BJ (cell line): ENCODE measurements at regions not wholly inside any gene's neighbourhood (a gene's known extent, or its start where the extent isn't known, plus 50 kb on each side); places are given as distances from the start of the nearest gene placed in this dataset.
A peak's percentile ranks its signal among the peaks of the same experiment; 100 is the strongest.
"Not testable (repeated sequence)": the region's sequence is repeated elsewhere in the genome, so short reads cannot be mapped to it uniquely, and the experiment has no call there.

Experiments
- CTCF ChIA-PET: fragments of 350-600 bp; formaldehyde crosslinking; extraction: SDS; loops from one replicate; lab custom pipeline; 2021; ENCODE audit warnings: antibody characterized with exemption, inconsistent platforms; lab: Yijun Ruan, JAX
- POLR2A ChIA-PET: fragments of 300-600 bp; sonication (Branson Sonifier 250); formaldehyde crosslinking; extraction: SDS; loops from one replicate; lab custom pipeline; 2021; ENCODE audit warnings: antibody characterized with exemption; lab: Charles Lee
- DNase-seq: peaks from one replicate; pipeline ENCODE4 v3.0.0-alpha.2; 2011; ENCODE audit warnings: low read depth
- H3K27me3 ChIP-seq: 2 replicates; pipeline ENCODE4 v1.6.0; 2011; ENCODE audit warnings: low read length; ENCODE audit not compliant: control insufficient read depth, insufficient read depth
- H3K36me3 ChIP-seq: 2 replicates; pipeline ENCODE4 v1.5.1; 2011; ENCODE audit warnings: low read length; ENCODE audit not compliant: control insufficient read depth, insufficient read depth
- H3K4me3 ChIP-seq: 2 replicates; pipeline ENCODE4 v1.5.1; 2011; ENCODE audit warnings: low read depth, mild to moderate bottlenecking, control low read depth, low read length
- CTCF ChIP-seq: IDR thresholded peaks from 2 replicates; pipeline ENCODE4 v1.5.1; 2011; ENCODE audit warnings: low read depth, mild to moderate bottlenecking, control low read depth, inconsistent platforms, low read length, moderate library complexity; ENCODE audit not compliant: insufficient read depth

- POLR2A ChIA-PET: no interaction called here
- Histone ChIP-seq H3K27me3 (0 out of 2 replicates have a peak, but pooled peaks cover 2% of the 10 kb centered on the region), H3K36me3 (no peaks in the 10 kb centered on the region), H3K4me3 (no peak overlapping the region)
- no peak for DNase-seq
- no peak for TF ChIP-seq CTCF
- CTCF ChIA-PET: no interaction called here
These were observed 119.8 kb downstream of the TPR start for GRCh38 chr1:186255266-186255665.

GRCh38 chr1:186250529-186250928 is 124.5 kb downstream of the TPR start:
- no peak for TF ChIP-seq CTCF
- no peaks in the 10 kb centered on the region for H3K36me3 ChIP-seq
- POLR2A ChIA-PET: no interaction called here
- CTCF ChIA-PET: no interaction called here
- 0 out of 2 replicates have a peak, but pooled peaks cover 2% of the 10 kb centered on the region for H3K27me3 ChIP-seq
- no peak for DNase-seq
- no peak overlapping the region for H3K4me3 ChIP-seq

GRCh38 chr1:186248608-186249007 is 126.4 kb downstream of the TPR start:
- H3K4me3 ChIP-seq, DNase-seq, H3K27me3 ChIP-seq, CTCF ChIA-PET, H3K36me3 ChIP-seq, POLR2A ChIA-PET: not testable (repeated sequence)

GRCh38 chr1:186244825-186245224 is 130.2 kb downstream of the TPR start:
- Histone ChIP-seq H3K27me3 (no peaks in the 10 kb centered on the region), H3K36me3 (no peaks in the 10 kb centered on the region), H3K4me3 (no peak overlapping the region)
- ChIA-PET POLR2A (no interaction called here), CTCF (no interaction called here)
- TF ChIP-seq CTCF: peak; percentile 25; the same call in 1 of the 2 replicates
- DNase-seq: no peak
